Lung (tissue), 11 donors: ENCODE measurements at regions not wholly inside any gene's neighbourhood (a gene's known extent, or its start where the extent isn't known, plus 50 kb on each side); places are given as distances from the start of the nearest gene placed in this dataset.

ENCODE experiments used
- ATAC-seq: fragments of 200-7000 bp; cut with Tn5 transposase; one replicate; pipeline ENCODE4 v1.9.1; 2020; ENCODE audit warnings: moderate number of reproducible peaks; ENCODE audit not compliant: insufficient read depth, low FRiP score
- DNase-seq, 3 donors: peaks; one replicate each; pipeline ENCODE4 v3.0.0-alpha.2; 2013 to 2017
- H3K27ac ChIP-seq, 2 donors: one replicate each; pipeline ENCODE4 v1.5.1; 2013; ENCODE audit warnings: mild to moderate bottlenecking in 2 of 2, moderate library complexity in 2 of 2, control low read depth in 1 of 2, inconsistent platforms in 1 of 2, low read depth in 1 of 2, low read length in 1 of 2
- H3K27me3 ChIP-seq, 3 donors: one replicate each; pipeline ENCODE4 v1.5.1; 2013; ENCODE audit warnings: low read length in 2 of 3; ENCODE audit not compliant: control insufficient read depth in 3 of 3, insufficient read depth in 3 of 3
- H3K36me3 ChIP-seq, 4 donors: one replicate each; pipeline ENCODE4 v1.5.1; 2013; ENCODE audit warnings: low read length in 4 of 4, mild to moderate bottlenecking in 1 of 4, moderate library complexity in 1 of 4; ENCODE audit not compliant: control insufficient read depth in 4 of 4, insufficient read depth in 4 of 4
- H3K4me1 ChIP-seq, 5 donors: one replicate each; pipeline ENCODE4 v1.5.1; 2013; ENCODE audit warnings: low read length in 5 of 5, mild to moderate bottlenecking in 2 of 5, moderate library complexity in 1 of 5; ENCODE audit not compliant: control insufficient read depth in 5 of 5, insufficient read depth in 5 of 5
- H3K4me3 ChIP-seq: one replicate; pipeline ENCODE4 v1.5.1; 2013; ENCODE audit warnings: mild to moderate bottlenecking, control low read depth, moderate library complexity
- H3K9ac ChIP-seq, 2 donors: one replicate each; pipeline ENCODE4 v1.5.1; 2013; ENCODE audit warnings: low read length in 2 of 2, control low read depth in 1 of 2; ENCODE audit not compliant: insufficient read depth in 1 of 2
- H3K9me3 ChIP-seq, 4 donors: one replicate each; pipeline ENCODE4 v1.5.1; 2013; ENCODE audit warnings: low read length in 3 of 4, mild to moderate bottlenecking in 1 of 4, moderate library complexity in 1 of 4; ENCODE audit not compliant: control insufficient read depth in 4 of 4, insufficient read depth in 3 of 4
- CTCF ChIP-seq: IDR thresholded peaks from 2 replicates; pipeline ENCODE4 v1.5.1; 2012; ENCODE audit warnings: mild to moderate bottlenecking; ENCODE audit errors: control extremely low read depth, extremely low read depth
- WGBS, 2 donors: extraction: QIAGEN DNeasy Blood & Tissue Kit; methylation state at CpG; one replicate each; pipeline ENCODE4 v1.1.7; 2013; 5-methylcytosine and 5-hydroxymethylcytosine counted together
- donor health status: control.
- donor health status: control.
- donor health status: Bipolar disorder and iron deficiency.
- donor health status: healthy.
- donor health status: DM: yes; HTN: yes; CAD: no.

GRCh38 chr3:124393340-124393739 is 336.9 kb upstream of the UMPS start:
- H3K36me3 ChIP-seq: peaks cover 0 to 8% (median 4%) of the 10 kb centered on the region in 4 donors
- no peaks in the 10 kb centered on the region for H3K27me3 ChIP-seq
- H3K27ac ChIP-seq: no peak overlapping the region
- 32 to 61% methylated on average over 2 of the region's 2 CpGs for WGBS, 2 donors
- no peak overlapping the region for H3K9ac ChIP-seq
- no peaks in the 10 kb centered on the region for H3K9me3 ChIP-seq
- ATAC-seq: no peak
- no peak overlapping the region for H3K4me3 ChIP-seq
- peaks cover 0 to 12% (median 3%) of the 10 kb centered on the region in 5 donors for H3K4me1 ChIP-seq
- no peak for TF ChIP-seq CTCF
- no peak for DNase-seq

- Histone ChIP-seq H3K4me3 (no peak overlapping the region), H3K27ac (no peak overlapping the region), H3K36me3 (peaks cover 0 to 10% (median 7%) of the 10 kb centered on the region in 4 donors), H3K4me1 (peaks cover 0 to 12% (median 3%) of the 10 kb centered on the region in 5 donors), H3K9me3 (no peaks in the 10 kb centered on the region), H3K9ac (no peak overlapping the region), H3K27me3 (no peaks in the 10 kb centered on the region)
- ATAC-seq: no peak
- TF ChIP-seq CTCF: no peak
- no peak for DNase-seq
- 86% methylated on average over 8 of the region's 8 CpGs for WGBS, 2 donors
Measured at GRCh38 chr3:124395162-124395561, 335.1 kb upstream of the UMPS start.

- H3K4me1 ChIP-seq: peaks cover 0 to 12% (median 3%) of the 10 kb centered on the region in 5 donors
- no peak for ATAC-seq
- no peaks in the 10 kb centered on the region for H3K27me3 ChIP-seq
- DNase-seq: peak; percentile 20 to 74 (median 60)
- no peak overlapping the region for H3K4me3 ChIP-seq
- WGBS, 2 donors: 80 to 82% methylated on average over 1 of the region's 1 CpG
- no peak for TF ChIP-seq CTCF
- H3K27ac ChIP-seq: no peak overlapping the region
- H3K36me3 ChIP-seq: peaks cover 0 to 10% (median 8%) of the 10 kb centered on the region in 4 donors
- H3K9ac ChIP-seq: no peak overlapping the region
- H3K9me3 ChIP-seq: no peaks in the 10 kb centered on the region
Measured at GRCh38 chr3:124395584-124396338, 334.5 kb upstream of the UMPS start.
